Esophagus squamous epithelium (tissue), 4 donors: ENCODE measurements at regions not wholly inside any gene's neighbourhood (a gene's known extent, or its start where the extent isn't known, plus 50 kb on each side); places are given as distances from the start of the nearest gene placed in this dataset.

Experiments
- CTCF ChIP-seq, 6 experiments: fragments of 450-650 bp in 4 of 6; fragments of 200-600 bp in 2 of 6; sonication (generic) in 2 of 6; IDR thresholded peaks; one replicate each; pipeline ENCODE4 v1.5.1; 2016 to 2019; ENCODE audit warnings: antibody characterized with exemption in 6 of 6, mild to moderate bottlenecking in 4 of 6, moderate library complexity in 4 of 6
- POLR2A ChIP-seq, 4 donors: fragments of 450-650 bp; IDR thresholded peaks; one replicate each; pipeline ENCODE4 v1.6.1; 2017; ENCODE audit warnings: antibody characterized with exemption in 4 of 4, mild to moderate bottlenecking in 4 of 4, moderate library complexity in 3 of 4

- no peak for TF ChIP-seq CTCF (IDR thresholded peaks at IDR 0.05)
- no peak for TF ChIP-seq POLR2A (IDR thresholded peaks at IDR 0.05)
These were observed 103.0 kb downstream of the FSCB start for GRCh38 chr14:44404036-44404435.
